Stimulated activated CD4-positive, alpha-beta T cell treated with anti-CD3 and anti-CD28 coated beads, TNF-alpha, amount 100 ng/mL, for 48 hours (primary cell): ENCODE measurements at regions not wholly inside any gene's neighbourhood (a gene's known extent, or its start where the extent isn't known, plus 50 kb on each side); places are given as distances from the start of the nearest gene placed in this dataset.

Experiments
- DNase-seq, 3 donors: peaks; one replicate each; pipeline ENCODE4 v3.0.0-alpha.2; 2020; ENCODE audit warnings: low read depth in 3 of 3

- DNase-seq: no peak
Observed at GRCh38 chr4:179563741-179564140, 2121.5 kb upstream of the AGA start.

GRCh38 chr4:179569549-179569948 is 2127.3 kb upstream of the AGA start:
- DNase-seq: no peak

GRCh38 chr4:179582164-179582905 is 2140.1 kb upstream of the AGA start:
- DNase-seq: no peak

- no peak for DNase-seq
Observed at GRCh38 chr4:179583221-179583620, 2141.0 kb upstream of the AGA start.

GRCh38 chr4:179584101-179584500 is 2141.9 kb upstream of the AGA start:
- no peak for DNase-seq

- DNase-seq: no peak
Observed at GRCh38 chr4:179585761-179586160, 2143.5 kb upstream of the AGA start.

- DNase-seq: no peak
Observed at GRCh38 chr4:179586460-179586859, 2144.2 kb upstream of the AGA start.

- no peak for DNase-seq
Observed at GRCh38 chr4:179595671-179596410, 2153.6 kb upstream of the AGA start.

GRCh38 chr4:179596621-179597020 is 2154.4 kb upstream of the AGA start:
- no peak for DNase-seq

GRCh38 chr4:179597301-179597700 is 2155.1 kb upstream of the AGA start:
- no peak for DNase-seq

GRCh38 chr4:179601671-179602070 is 2159.4 kb upstream of the AGA start:
- DNase-seq: no peak

GRCh38 chr4:179605196-179605595 is 2163.0 kb upstream of the AGA start:
- no peak for DNase-seq

- DNase-seq: no peak
Observed at GRCh38 chr4:179607003-179607402, 2164.8 kb upstream of the AGA start.

GRCh38 chr4:179615704-179616103 is 2173.5 kb upstream of the AGA start:
- DNase-seq: no peak

- DNase-seq: no peak
Observed at GRCh38 chr4:179618966-179619365, 2176.7 kb upstream of the AGA start.

- no peak for DNase-seq
Observed at GRCh38 chr4:179624768-179625181, 2182.5 kb upstream of the AGA start.

GRCh38 chr4:179625406-179625805 is 2183.2 kb upstream of the AGA start:
- no peak for DNase-seq

GRCh38 chr4:179626687-179627086 is 2184.4 kb upstream of the AGA start:
- no peak for DNase-seq

GRCh38 chr4:179631321-179631720 is 2189.1 kb upstream of the AGA start:
- no peak for DNase-seq

- no peak for DNase-seq
Observed at GRCh38 chr4:179634862-179635261, 2192.6 kb upstream of the AGA start.

- no peak for DNase-seq
Observed at GRCh38 chr4:179662522-179662921, 2220.3 kb upstream of the AGA start.

GRCh38 chr4:179663641-179664429 is 2221.6 kb upstream of the AGA start:
- no peak for DNase-seq
